ENCODE measurements at regions not wholly inside any gene's neighbourhood (a gene's known extent, or its start where the extent isn't known, plus 50 kb on each side); places are given as distances from the start of the nearest gene placed in this dataset.

DNA sequence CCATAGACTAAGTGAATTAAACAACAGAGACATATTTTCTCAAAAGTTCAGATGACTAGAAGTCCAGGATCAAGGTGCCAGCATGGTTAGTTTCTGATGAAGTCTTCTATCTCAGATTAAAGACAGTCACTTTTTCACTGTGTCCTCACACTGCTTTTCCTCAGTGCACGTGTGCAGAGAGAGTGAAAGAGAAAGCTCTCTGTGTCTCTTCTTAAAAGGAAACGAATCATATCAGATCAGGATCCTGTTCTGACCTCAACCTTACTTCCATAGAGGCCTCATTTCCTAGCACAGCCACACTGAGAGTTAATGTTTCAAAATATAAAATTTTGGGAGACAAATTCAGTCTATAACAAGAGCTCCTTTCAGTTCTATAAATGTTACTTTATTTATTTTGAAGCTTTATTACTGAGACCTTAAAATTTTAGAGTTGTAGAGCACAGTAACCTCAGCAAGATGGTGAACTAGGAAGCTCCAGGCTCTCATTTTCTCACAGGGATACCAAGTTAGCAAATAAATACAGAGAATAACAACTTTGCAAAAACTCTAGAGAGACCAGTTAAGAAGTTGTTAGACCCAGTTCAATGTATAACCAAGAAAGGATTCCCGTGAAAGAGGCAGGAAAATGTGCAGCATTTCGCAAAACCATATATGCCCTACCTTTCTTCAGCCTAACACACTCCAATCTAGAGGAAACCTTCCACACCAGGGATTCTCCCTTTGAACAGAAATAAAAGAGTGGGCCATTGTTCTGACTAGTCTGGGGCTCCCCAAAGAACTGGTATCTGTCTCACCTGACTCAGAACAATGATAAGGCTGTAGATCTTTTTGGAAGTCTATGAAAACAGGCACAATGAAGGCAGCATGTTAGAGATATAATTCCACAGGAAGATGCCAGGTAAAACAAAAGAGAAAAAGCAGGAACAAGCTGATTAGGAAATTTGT lies 372.2 kb downstream of the MRPL39 start:
- TF ChIP-seq, protein P1, sequence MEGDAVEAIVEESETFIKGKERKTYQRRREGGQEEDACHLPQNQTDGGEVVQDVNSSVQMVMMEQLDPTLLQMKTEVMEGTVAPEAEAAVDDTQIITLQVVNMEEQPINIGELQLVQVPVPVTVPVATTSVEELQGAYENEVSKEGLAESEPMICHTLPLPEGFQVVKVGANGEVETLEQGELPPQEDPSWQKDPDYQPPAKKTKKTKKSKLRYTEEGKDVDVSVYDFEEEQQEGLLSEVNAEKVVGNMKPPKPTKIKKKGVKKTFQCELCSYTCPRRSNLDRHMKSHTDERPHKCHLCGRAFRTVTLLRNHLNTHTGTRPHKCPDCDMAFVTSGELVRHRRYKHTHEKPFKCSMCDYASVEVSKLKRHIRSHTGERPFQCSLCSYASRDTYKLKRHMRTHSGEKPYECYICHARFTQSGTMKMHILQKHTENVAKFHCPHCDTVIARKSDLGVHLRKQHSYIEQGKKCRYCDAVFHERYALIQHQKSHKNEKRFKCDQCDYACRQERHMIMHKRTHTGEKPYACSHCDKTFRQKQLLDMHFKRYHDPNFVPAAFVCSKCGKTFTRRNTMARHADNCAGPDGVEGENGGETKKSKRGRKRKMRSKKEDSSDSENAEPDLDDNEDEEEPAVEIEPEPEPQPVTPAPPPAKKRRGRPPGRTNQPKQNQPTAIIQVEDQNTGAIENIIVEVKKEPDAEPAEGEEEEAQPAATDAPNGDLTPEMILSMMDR (IDR thresholded peaks at IDR 0.05) = no peak
- no peak for TF ChIP-seq POLR2A (IDR thresholded peaks at IDR 0.05)
